HL-60/S4 (cell line): ENCODE measurements at regions not wholly inside any gene's neighbourhood (a gene's known extent, or its start where the extent isn't known, plus 50 kb on each side); places are given as distances from the start of the nearest gene placed in this dataset.

Source experiments
- in situ Hi-C: fragments of 300-500 bp; cut with MboI; formaldehyde crosslinking; loops from 2 replicates; pipeline ENCODE4 v1.14.3; 2022; ENCODE audit warnings: low sequenced_read_pairs

- in situ Hi-C loops = no loop called here
These were observed 445.2 kb upstream of the CDH4 start for GRCh38 chr20:60806824-60807223.

GRCh38 chr20:60808003-60808672 is 443.9 kb upstream of the CDH4 start:
- in situ Hi-C loops = no loop called here

- in situ Hi-C loops = no loop called here
These were observed 443.4 kb upstream of the CDH4 start for GRCh38 chr20:60808701-60809100.

- in situ Hi-C loops = no loop called here
These were observed 441.5 kb upstream of the CDH4 start for GRCh38 chr20:60810561-60810960.

GRCh38 chr20:60812561-60812960 is 439.5 kb upstream of the CDH4 start:
- in situ Hi-C loops = no loop called here

- in situ Hi-C loops = no loop called here
These were observed 439.0 kb upstream of the CDH4 start for GRCh38 chr20:60813066-60813465.

GRCh38 chr20:60815656-60816055 is 436.4 kb upstream of the CDH4 start:
- in situ Hi-C loops = no loop called here

GRCh38 chr20:60816901-60817300 is 435.2 kb upstream of the CDH4 start:
- in situ Hi-C loops = no loop called here

- in situ Hi-C loops = no loop called here
These were observed 434.2 kb upstream of the CDH4 start for GRCh38 chr20:60817891-60818290.

GRCh38 chr20:60819511-60819910 is 432.6 kb upstream of the CDH4 start:
- in situ Hi-C loops = no loop called here

- in situ Hi-C loops = no loop called here
These were observed 431.9 kb upstream of the CDH4 start for GRCh38 chr20:60820149-60820548.

- in situ Hi-C loops = no loop called here
These were observed 431.1 kb upstream of the CDH4 start for GRCh38 chr20:60820918-60821317.

GRCh38 chr20:60822699-60823607 is 429.1 kb upstream of the CDH4 start:
- in situ Hi-C loops = no loop called here

- in situ Hi-C loops = no loop called here
These were observed 416.2 kb upstream of the CDH4 start for GRCh38 chr20:60835876-60836275.

- in situ Hi-C loops = no loop called here
These were observed 414.8 kb upstream of the CDH4 start for GRCh38 chr20:60837173-60837770.

GRCh38 chr20:60838297-60838696 is 413.8 kb upstream of the CDH4 start:
- in situ Hi-C loops = no loop called here

- in situ Hi-C loops = no loop called here
These were observed 411.1 kb upstream of the CDH4 start for GRCh38 chr20:60840971-60841370.

GRCh38 chr20:60845146-60845545 is 406.9 kb upstream of the CDH4 start:
- in situ Hi-C loops = no loop called here

- in situ Hi-C loops = no loop called here
These were observed 400.0 kb upstream of the CDH4 start for GRCh38 chr20:60851826-60852704.

- in situ Hi-C loops = no loop called here
These were observed 394.4 kb upstream of the CDH4 start for GRCh38 chr20:60857708-60858107.

- in situ Hi-C loops = no loop called here
These were observed 389.5 kb upstream of the CDH4 start for GRCh38 chr20:60862601-60863000.
